ENCODE measurements at regions not wholly inside any gene's neighbourhood (a gene's known extent, or its start where the extent isn't known, plus 50 kb on each side); places are given as distances from the start of the nearest gene placed in this dataset.
A peak's percentile ranks its signal among the peaks of the same experiment; 100 is the strongest.

- no peaks in the 10 kb centered on the region for H3K9me3 ChIP-seq
- no peak overlapping the region for H3K4me3 ChIP-seq
- H3K36me3 ChIP-seq = no peaks in the 10 kb centered on the region
- peak; percentile 97 for DNase-seq
- no peaks in the 10 kb centered on the region for H3K27me3 ChIP-seq
These were observed 88.1 kb upstream of the CUX1 start for GRCh38 chr7:101729241-101729883.

GRCh38 chr7:101731502-101732084 is 85.8 kb upstream of the CUX1 start:
- no peaks in the 10 kb centered on the region for H3K36me3 ChIP-seq

DNA sequence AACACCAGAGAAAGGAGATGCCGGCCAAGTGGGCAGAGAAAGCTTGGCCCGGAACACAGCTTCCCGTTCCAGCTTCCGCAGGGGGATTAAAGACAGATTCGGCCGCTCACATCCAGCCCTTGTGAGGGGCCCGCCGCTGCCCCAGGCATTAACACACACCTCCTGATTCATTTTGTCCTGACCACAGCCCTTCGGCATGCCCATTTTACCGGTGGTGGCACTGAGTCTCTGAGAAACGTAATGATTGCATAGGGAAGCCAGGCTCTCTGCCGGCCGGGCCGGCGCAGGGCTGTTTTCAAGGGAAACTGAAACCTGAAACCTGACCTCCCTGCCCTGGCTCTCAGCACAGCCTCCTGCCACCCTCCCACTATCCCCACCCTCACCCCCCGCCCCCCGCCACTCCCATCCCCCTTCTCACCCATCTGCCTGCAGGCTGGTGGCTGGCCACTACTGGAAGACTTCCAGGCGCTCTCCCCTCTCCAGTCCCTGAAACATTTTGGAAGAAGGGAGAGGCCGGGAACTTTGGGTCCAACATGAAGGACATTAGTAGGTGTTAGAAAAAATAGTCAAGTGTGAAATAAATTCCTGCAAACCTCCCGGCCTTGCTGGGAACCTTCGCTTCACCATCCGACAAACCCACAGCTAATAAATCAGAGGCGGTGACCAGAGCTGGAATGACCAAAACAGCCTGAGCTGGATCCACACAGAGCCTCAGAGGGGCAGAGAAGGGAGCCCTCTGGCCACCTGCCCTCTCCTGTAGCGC is 83.5 kb upstream of the CUX1 start:
- Histone ChIP-seq H3K4me3 (peak overlapping the region; percentile 17; the same call in 1 of the 2 replicates), H3K27me3 (no peaks in the 10 kb centered on the region), H3K9me3 (no peaks in the 10 kb centered on the region), H3K36me3 (no peaks in the 10 kb centered on the region)
- DNase-seq = peak; percentile 81

More at GRCh38 chr7:101731502-101732084, 85.8 kb upstream of the CUX1 start:
- Histone ChIP-seq H3K27me3 (no peaks in the 10 kb centered on the region), H3K9me3 (no peaks in the 10 kb centered on the region), H3K4me3 (no peak overlapping the region)
- DNase-seq = no peak

DNA sequence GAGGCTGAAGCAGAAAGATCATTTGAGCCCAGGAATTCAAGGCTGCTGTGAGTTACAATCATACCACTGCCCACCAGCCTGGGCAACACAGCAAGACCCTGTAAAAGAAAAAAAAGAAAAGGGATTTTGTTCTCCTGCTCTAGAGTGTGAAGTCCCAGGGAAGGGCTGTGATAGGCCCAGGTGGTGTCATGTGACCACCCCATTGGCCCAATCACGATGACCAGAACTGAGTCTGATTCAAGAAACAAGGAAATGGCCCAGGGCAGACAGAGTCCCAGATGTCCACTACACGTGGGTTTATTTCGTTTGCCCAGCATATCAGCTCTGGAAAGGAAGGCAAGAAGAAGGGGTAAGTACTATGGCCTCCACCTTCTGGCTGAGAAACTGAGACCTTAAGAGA is 81.3 kb upstream of the CUX1 start:
- no peaks in the 10 kb centered on the region for H3K9me3 ChIP-seq
- peak; percentile 14 for DNase-seq
- H3K36me3 ChIP-seq = no peaks in the 10 kb centered on the region

GRCh38 chr7:101739775-101740398 is 77.5 kb upstream of the CUX1 start:
- Histone ChIP-seq H3K36me3 (no peaks in the 10 kb centered on the region), H3K9me3 (no peaks in the 10 kb centered on the region), H3K27me3 (no peaks in the 10 kb centered on the region), H3K4me3 (no peak overlapping the region)
- no peak for DNase-seq

More for the DNA sequence above, 81.3 kb upstream of the CUX1 start:
- Histone ChIP-seq H3K4me3 (no peak overlapping the region), H3K27me3 (no peaks in the 10 kb centered on the region)

GRCh38 chr7:101740981-101741725 is 76.3 kb upstream of the CUX1 start:
- no peaks in the 10 kb centered on the region for H3K27me3 ChIP-seq
- H3K36me3 ChIP-seq = no peaks in the 10 kb centered on the region
- H3K4me3 ChIP-seq = no peak overlapping the region
- no peaks in the 10 kb centered on the region for H3K9me3 ChIP-seq
- DNase-seq = no peak

DNA sequence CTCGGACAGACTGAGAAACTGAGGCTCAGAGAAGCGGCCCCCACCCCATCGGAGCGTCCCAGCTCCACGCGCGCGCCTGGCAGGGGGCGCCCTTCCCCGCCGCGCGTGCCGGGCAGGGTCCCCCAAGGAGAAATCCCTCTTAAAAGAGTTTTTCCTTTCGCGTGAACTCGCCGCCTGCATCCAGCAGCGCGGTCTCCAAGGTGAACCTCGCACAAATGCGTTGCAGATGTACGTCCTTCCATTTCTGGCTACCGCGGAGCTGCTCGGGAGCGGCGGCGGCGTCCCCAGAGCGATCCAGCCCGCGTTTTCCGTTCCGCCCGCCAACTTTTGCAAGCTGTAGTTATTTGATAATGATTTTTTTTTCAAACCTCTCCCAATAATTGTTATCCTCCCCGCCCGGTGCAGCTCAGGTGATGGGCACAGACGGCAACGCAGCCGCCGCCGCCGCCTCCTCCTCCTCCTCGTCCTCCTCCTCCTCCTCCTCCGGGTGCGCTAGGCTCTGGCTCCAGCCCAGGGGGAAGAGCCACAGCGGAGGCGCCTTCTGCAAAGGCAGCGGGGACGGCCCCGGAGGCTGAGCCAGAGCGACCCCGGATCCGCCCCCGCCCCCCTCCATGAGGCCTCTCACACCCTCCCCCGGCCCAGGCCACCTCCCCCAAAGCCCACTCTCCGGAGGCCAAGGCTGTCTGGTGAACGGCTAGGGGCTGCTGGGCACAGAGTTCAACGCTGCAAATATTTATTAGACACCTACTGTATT is 74.0 kb upstream of the CUX1 start:
- H3K9me3 ChIP-seq = no peaks in the 10 kb centered on the region
- peak overlapping the region; percentile 45 for H3K4me3 ChIP-seq
- H3K27me3 ChIP-seq = no peaks in the 10 kb centered on the region
- H3K36me3 ChIP-seq = no peaks in the 10 kb centered on the region
- DNase-seq = peak; percentile 39

DNA sequence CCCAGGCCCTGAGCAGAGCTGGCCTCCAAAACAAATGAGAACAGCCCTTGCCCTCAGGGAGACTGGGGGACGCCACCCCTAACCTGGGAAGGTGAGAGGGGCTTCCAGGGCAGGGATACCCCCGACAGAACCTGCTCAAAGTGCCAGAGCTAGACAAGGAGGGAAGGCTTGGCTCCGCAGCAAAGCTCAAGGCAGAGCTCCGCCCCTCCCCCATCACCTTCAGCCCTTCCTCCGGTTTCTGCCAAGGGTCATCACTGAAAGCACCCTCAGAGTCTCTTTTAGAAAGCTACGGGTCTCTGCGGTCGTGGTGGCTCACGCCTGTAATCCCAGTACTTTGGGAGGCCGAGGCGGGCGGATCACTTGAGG is 73.4 kb upstream of the CUX1 start:
- no peaks in the 10 kb centered on the region for H3K36me3 ChIP-seq
- H3K4me3 ChIP-seq = no peak overlapping the region
- H3K27me3 ChIP-seq = no peaks in the 10 kb centered on the region
- H3K9me3 ChIP-seq = no peaks in the 10 kb centered on the region
- DNase-seq = no peak

GRCh38 chr7:101744588-101744987 is 72.8 kb upstream of the CUX1 start:
- no peaks in the 10 kb centered on the region for H3K9me3 ChIP-seq
- H3K36me3 ChIP-seq = no peaks in the 10 kb centered on the region
- H3K27me3 ChIP-seq = no peaks in the 10 kb centered on the region
- no peak for DNase-seq
- no peak overlapping the region for H3K4me3 ChIP-seq

DNA sequence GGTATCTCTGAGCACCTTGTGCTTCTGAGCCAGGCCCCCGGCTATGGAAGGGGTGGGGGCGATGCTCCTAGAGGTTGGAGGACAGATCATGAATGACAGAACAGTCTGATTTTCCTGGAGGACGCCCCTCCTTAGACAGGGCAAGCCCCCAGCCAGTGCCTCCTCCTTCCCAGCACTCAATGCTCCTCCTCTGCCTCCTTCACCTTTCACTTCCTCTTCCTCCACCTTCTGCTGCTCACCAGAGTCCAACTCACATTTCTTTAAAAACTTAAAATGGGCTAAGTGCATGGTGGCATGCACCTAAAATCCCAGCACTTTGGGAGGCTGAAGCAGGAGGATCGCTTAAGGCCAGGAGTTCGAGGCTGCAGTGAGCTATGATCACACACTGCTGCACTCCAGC is 71.1 kb upstream of the CUX1 start:
- H3K36me3 ChIP-seq = no peaks in the 10 kb centered on the region
- no peak for DNase-seq
- H3K9me3 ChIP-seq = no peaks in the 10 kb centered on the region
- H3K27me3 ChIP-seq = no peaks in the 10 kb centered on the region
- no peak overlapping the region for H3K4me3 ChIP-seq

DNA sequence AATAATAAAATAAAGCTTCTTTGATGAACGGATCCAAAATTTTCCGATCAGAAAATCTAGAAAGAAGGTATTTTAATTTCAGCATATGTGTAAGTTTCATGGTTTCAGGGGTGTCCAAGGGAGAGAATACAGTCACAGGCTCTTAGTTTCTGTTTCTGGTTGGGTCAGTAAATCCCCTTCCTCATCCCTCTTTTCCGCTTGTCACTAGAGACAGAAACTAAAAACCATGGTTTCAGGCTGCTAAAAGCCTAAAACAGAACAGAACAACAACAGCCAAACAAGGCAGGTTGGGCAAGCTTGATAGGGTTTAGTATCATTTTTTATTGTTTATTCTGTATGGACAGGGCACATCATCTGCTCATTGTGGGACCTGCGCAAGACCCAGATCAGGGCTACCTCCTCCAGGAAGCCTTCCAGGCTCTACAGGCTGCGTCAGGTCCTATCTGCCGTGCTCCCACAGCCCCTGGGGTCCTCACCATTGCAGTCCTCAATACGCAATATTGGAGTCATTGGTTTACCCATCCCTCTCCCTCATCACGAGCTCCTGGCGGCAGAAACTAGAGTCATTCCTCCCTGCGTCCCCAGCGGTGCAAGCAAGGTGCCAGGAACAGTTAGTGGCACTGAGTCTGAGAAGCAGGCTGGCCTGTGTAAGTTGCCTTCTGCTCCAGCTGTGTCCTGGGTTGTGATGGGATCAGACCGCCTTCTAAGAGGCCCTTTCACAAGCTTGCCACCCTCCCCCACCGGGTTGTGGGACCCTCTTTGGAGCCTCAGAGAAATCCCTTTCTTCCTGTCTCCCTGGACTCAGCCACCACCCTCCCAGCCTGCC is 70.2 kb upstream of the CUX1 start:
- H3K36me3 ChIP-seq = no peaks in the 10 kb centered on the region
- no peaks in the 10 kb centered on the region for H3K9me3 ChIP-seq
- no peak overlapping the region for H3K4me3 ChIP-seq

DNA sequence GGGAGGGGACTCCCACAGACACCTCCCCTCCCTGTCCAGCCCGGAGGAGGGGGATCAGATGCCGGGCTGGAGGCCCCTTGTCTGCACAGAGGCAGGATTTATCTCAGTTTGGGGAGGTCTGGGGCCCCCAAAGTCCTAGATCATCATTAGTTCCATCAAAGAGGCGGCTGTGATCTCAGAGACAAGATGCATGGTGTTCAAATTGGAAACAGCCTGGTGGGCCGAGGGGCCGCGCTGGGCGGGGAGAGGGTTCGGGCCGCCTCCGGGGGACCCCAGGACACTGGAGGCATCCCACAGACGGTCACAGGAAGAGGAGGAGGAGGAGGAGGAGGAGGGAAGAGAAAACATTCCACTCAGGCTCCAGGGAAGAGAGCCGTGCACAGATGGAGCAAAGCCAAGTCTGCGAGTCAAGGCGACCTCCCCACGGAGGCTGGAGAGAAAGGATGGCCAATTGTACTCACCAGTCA is 69.5 kb upstream of the CUX1 start:
- DNase-seq = no peak
- no peaks in the 10 kb centered on the region for H3K9me3 ChIP-seq

More for the DNA sequence above, 70.2 kb upstream of the CUX1 start:
- DNase-seq = no peak
- no peaks in the 10 kb centered on the region for H3K27me3 ChIP-seq

GRCh38 chr7:101749891-101750290 is 67.5 kb upstream of the CUX1 start:
- no peaks in the 10 kb centered on the region for H3K9me3 ChIP-seq
- H3K36me3 ChIP-seq = no peaks in the 10 kb centered on the region
- no peak overlapping the region for H3K4me3 ChIP-seq
- H3K27me3 ChIP-seq = no peaks in the 10 kb centered on the region
- DNase-seq = no peak

More for the DNA sequence above, 69.5 kb upstream of the CUX1 start:
- Histone ChIP-seq H3K27me3 (no peaks in the 10 kb centered on the region), H3K36me3 (no peaks in the 10 kb centered on the region), H3K4me3 (no peak overlapping the region)

- Histone ChIP-seq H3K4me3 (no peak overlapping the region), H3K27me3 (no peaks in the 10 kb centered on the region), H3K9me3 (no peaks in the 10 kb centered on the region), H3K36me3 (no peaks in the 10 kb centered on the region)
- no peak for DNase-seq
These were observed 64.1 kb upstream of the CUX1 start for GRCh38 chr7:101753316-101753715.

DNA sequence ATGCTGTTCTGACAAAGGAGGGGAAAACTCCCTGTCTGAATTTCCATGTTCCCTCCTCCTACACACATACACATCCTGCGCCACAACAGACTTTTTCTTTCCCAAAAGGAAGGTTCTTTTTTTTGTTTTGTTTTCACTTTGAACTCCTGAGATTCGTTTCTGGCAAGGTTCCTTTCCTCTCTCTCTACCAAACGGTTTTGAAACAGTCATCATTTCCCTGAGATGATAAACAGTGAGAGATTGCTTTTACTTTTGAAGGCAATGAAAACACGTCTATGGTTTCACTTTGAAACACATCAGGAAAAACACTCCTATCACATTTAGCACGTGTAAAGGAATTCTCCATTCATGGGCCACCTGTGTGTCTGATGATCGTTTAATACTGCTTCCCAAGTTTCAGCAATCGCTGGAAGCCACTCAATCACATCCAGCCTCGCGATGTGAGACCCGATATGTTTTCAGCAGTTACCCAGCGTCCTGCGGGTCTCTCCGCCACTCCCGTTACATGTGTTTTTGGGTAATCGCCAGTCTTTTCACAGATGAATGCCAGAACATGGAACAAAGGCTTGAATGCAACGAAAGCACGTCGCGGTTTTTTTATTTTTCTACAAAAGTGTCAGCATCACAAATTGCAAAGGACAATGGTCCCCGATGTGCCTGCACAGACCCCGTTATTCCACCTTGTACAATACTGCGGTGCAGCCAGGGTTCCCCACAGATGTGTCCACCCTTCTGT is 62.8 kb upstream of the CUX1 start:
- H3K27me3 ChIP-seq = no peaks in the 10 kb centered on the region
- DNase-seq = peak; percentile 28
- H3K9me3 ChIP-seq = no peaks in the 10 kb centered on the region
- peak overlapping the region; percentile 52 for H3K4me3 ChIP-seq
- H3K36me3 ChIP-seq = no peaks in the 10 kb centered on the region

Data from MG63 (cell line).